HepG2 (cell line): ENCODE measurements at regions not wholly inside any gene's neighbourhood (a gene's known extent, or its start where the extent isn't known, plus 50 kb on each side); places are given as distances from the start of the nearest gene placed in this dataset.

Experiments used
- ATAC-seq: fragments of 200-7000 bp; cut with Tn5 transposase; 3 replicates; pipeline ENCODE4 v1.9.1; 2020; ENCODE audit warnings: mild to moderate bottlenecking, moderate library complexity
- BruUV-seq: library from RNA; stranded (reverse); fragments of 400-500 nt; replicated peaks from 2 replicates; lab custom pipeline; 2021; lab: Mats Ljungman, UMichigan
- CTCF ChIA-PET: fragments of 300-600 bp; formaldehyde crosslinking; extraction: SDS; loops from one replicate; lab custom pipeline; 2021; ENCODE audit warnings: low total read pairs, inconsistent platforms, low intra/inter-chr PET ratio; lab: Yijun Ruan, JAX
- POLR2A ChIA-PET: fragments of 350-600 bp; sonication (Branson Sonifier 250); formaldehyde crosslinking; loops from one replicate; lab custom pipeline; 2020; ENCODE audit warnings: antibody characterized with exemption, inconsistent platforms; lab: Yijun Ruan, JAX
- DNase-seq: peaks from one replicate; pipeline ENCODE4 v3.0.0-alpha.2; 2015; ENCODE audit warnings: low spot score
- FAIRE-seq: peaks from 3 replicates; lab custom pipeline; 2011; peaks lifted over from hg19 to GRCh38; lab: Jason Lieb, UNC
- H2AFZ ChIP-seq: one replicate; pipeline ENCODE4 v1.6.1; 2011; ENCODE audit warnings: low read length, inconsistent platforms
- H3K27ac ChIP-seq: fragments of 300-600 bp; 3 replicates; pipeline ENCODE4 v1.8.0; 2011; ENCODE audit warnings: mixed run types, mild to moderate bottlenecking, mixed read lengths, low read length, inconsistent platforms; ENCODE audit not compliant: insufficient read depth; ENCODE audit errors: extremely low read length
- H3K27me3 ChIP-seq, 2 experiments: fragments of 200-600 bp in 1 of 2; 2 replicates in 1 of 2; 3 replicates in 1 of 2; pipeline versions ENCODE4 v1.6.0 to v1.8.0; 2011; ENCODE audit warnings: low read length in 2 of 2, mild to moderate bottlenecking in 2 of 2, moderate library complexity in 2 of 2, inconsistent platforms in 1 of 2; ENCODE audit not compliant: insufficient read depth in 2 of 2, control insufficient read depth in 1 of 2
- H3K36me3 ChIP-seq, 2 experiments: fragments of 200-600 bp in 1 of 2; replicated peaks in 1 of 2; 2 replicates in 1 of 2; 3 replicates in 1 of 2; pipeline versions ENCODE4 v1.5.1 to v1.8.0; 2011; ENCODE audit warnings: low read length in 2 of 2, inconsistent platforms in 1 of 2; ENCODE audit not compliant: insufficient read depth in 2 of 2, control insufficient read depth in 1 of 2
- H3K4me1 ChIP-seq: 2 replicates; pipeline ENCODE4 v1.5.1; 2012; ENCODE audit warnings: low read length, inconsistent platforms; ENCODE audit not compliant: insufficient read depth
- H3K4me2 ChIP-seq: 2 replicates; pipeline ENCODE4 v1.6.0; 2011; ENCODE audit warnings: low read depth, low read length, inconsistent platforms
- H3K4me3 ChIP-seq, 3 experiments: fragments of 200-600 bp in 1 of 3; sonication (generic), shearing (Covaris generic) in 1 of 3; replicated peaks in 1 of 3; 2 replicates each; pipeline ENCODE4 v1.5.1; 2011 to 2016; ENCODE audit warnings: low read length in 3 of 3, inconsistent platforms in 2 of 3, low read depth in 2 of 3, mild to moderate bottlenecking in 2 of 3, control low read depth in 1 of 3, mixed read lengths in 1 of 3; ENCODE audit not compliant: insufficient read depth in 1 of 3
- H3K79me2 ChIP-seq: one replicate; pipeline ENCODE4 v1.6.1; 2011; ENCODE audit warnings: low read length, inconsistent platforms; ENCODE audit not compliant: insufficient read depth
- H3K9ac ChIP-seq: 2 replicates; pipeline ENCODE4 v1.6.0; 2011; ENCODE audit warnings: mild to moderate bottlenecking, low read depth, low read length, inconsistent platforms; ENCODE audit not compliant: insufficient read depth
- H3K9me3 ChIP-seq: 2 replicates; pipeline ENCODE4 v1.5.1; 2012; ENCODE audit warnings: mild to moderate bottlenecking, low read length
- H4K20me1 ChIP-seq: 2 replicates; pipeline ENCODE4 v1.6.0; 2011; ENCODE audit warnings: inconsistent platforms, mild to moderate bottlenecking, low read length, moderate library complexity; ENCODE audit not compliant: insufficient read depth
- HHEX ChIP-seq: IDR thresholded peaks from 2 replicates; pipeline ENCODE4 v1.6.1; 2016; ENCODE audit warnings: control low read depth
- HNRNPK ChIP-seq: fragments of 200-400 bp; formaldehyde crosslinking; IDR thresholded peaks from 2 replicates; pipeline ENCODE4 v1.6.1; 2018; ENCODE audit warnings: low read length, low read depth, moderate library complexity, mild to moderate bottlenecking; ENCODE audit not compliant: poor library complexity, severe bottlenecking
- HNRNPLL ChIP-seq: fragments of 200-400 bp; formaldehyde crosslinking; IDR thresholded peaks from 2 replicates; pipeline ENCODE4 v1.6.1; 2017; ENCODE audit warnings: mild to moderate bottlenecking, low read depth, low read length; ENCODE audit not compliant: poor library complexity, severe bottlenecking
- MTF2 ChIP-seq: sonication (generic); formaldehyde crosslinking; IDR thresholded peaks from 2 replicates; pipeline ENCODE4 v1.5.0; 2020; ENCODE audit warnings: missing genetic modification reagents, borderline replicate concordance
- POLR2G ChIP-seq: fragments of 200-400 bp; formaldehyde crosslinking; IDR thresholded peaks from 2 replicates; pipeline ENCODE4 v1.6.1; 2018; ENCODE audit warnings: mild to moderate bottlenecking, low read depth, low read length, moderate library complexity
- RARA ChIP-seq: IDR thresholded peaks from 2 replicates; pipeline ENCODE4 v1.6.1; 2016; ENCODE audit warnings: missing genetic modification reagents, missing compliant biosample characterization
- SSRP1 ChIP-seq: IDR thresholded peaks from 2 replicates; pipeline ENCODE4 v1.6.1; 2016; ENCODE audit warnings: control low read depth
- TARDBP ChIP-seq: sonication (generic); formaldehyde crosslinking; IDR thresholded peaks from 2 replicates; pipeline ENCODE4 v1.8.0; 2022; ENCODE audit warnings: mild to moderate bottlenecking, missing genetic modification reagents
- TBX2 ChIP-seq: sonication (generic); formaldehyde crosslinking; IDR thresholded peaks from 2 replicates; pipeline ENCODE4 v1.5.0; 2020; ENCODE audit warnings: missing genetic modification reagents, mild to moderate bottlenecking, borderline replicate concordance
- ZNF225 ChIP-seq: sonication (generic); formaldehyde crosslinking; IDR thresholded peaks from 2 replicates; pipeline ENCODE4 v1.4.0; 2020; ENCODE audit warnings: mild to moderate bottlenecking, missing genetic modification reagents
- ZNF543 ChIP-seq: sonication (generic); formaldehyde crosslinking; IDR thresholded peaks from 2 replicates; pipeline ENCODE4 v1.4.0; 2020; ENCODE audit warnings: mild to moderate bottlenecking, missing genetic modification reagents
- WGBS: methylation state at CpG from one replicate; pipeline ENCODE4 v1.1.6; 2017; ENCODE audit warnings: low lambda C conversion rate; 5-methylcytosine and 5-hydroxymethylcytosine counted together
- in situ Hi-C: cut with HindIII; loops from 2 replicates; pipeline ENCODE4 v1.10.0; 2017; ENCODE audit warnings: low pct_unique_long_range_greater_than_20kb; ENCODE audit not compliant: extremely low pct_ligation_motif_present
- intact Hi-C: fragments of 100-400 bp; cut with micrococcal nuclease; formaldehyde crosslinking; loops from one replicate; pipeline ENCODE4 v1.10.0; 2022; ENCODE audit not compliant: unreplicated experiment
- TF ChIP-seq, protein P1 (sequence below): sonication (generic); formaldehyde crosslinking; IDR thresholded peaks from 2 replicates; pipeline ENCODE4 v1.4.0; 2020; ENCODE audit warnings: missing genetic modification reagents

DNA sequence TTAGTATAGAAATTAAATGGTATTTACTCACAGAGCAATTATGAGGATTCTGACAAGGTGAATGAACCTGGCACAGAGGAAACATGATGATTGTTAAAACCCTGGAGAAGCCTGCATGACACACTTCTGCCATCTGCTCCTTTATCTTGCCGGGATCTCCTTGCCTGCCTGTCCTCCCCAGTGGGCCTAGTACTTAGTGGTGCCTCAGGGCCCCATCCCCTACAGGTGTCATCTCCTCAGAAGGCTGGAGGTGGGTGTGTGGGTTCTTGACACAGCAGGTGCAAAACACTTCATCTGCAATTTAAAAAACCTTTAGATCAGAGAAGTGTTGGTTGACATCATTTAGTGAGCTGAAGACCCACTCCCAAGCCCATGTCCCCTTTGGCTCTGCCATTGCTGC lies 261.2 kb downstream of the ADRA2A start (continued):
- TF ChIP-seq, protein P1, sequence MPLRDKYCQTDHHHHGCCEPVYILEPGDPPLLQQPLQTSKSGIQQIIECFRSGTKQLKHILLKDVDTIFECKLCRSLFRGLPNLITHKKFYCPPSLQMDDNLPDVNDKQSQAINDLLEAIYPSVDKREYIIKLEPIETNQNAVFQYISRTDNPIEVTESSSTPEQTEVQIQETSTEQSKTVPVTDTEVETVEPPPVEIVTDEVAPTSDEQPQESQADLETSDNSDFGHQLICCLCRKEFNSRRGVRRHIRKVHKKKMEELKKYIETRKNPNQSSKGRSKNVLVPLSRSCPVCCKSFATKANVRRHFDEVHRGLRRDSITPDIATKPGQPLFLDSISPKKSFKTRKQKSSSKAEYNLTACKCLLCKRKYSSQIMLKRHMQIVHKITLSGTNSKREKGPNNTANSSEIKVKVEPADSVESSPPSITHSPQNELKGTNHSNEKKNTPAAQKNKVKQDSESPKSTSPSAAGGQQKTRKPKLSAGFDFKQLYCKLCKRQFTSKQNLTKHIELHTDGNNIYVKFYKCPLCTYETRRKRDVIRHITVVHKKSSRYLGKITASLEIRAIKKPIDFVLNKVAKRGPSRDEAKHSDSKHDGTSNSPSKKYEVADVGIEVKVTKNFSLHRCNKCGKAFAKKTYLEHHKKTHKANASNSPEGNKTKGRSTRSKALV (CRISPR knock-in tag), result no peak
- TF ChIP-seq TBX2, result no peak

DNA sequence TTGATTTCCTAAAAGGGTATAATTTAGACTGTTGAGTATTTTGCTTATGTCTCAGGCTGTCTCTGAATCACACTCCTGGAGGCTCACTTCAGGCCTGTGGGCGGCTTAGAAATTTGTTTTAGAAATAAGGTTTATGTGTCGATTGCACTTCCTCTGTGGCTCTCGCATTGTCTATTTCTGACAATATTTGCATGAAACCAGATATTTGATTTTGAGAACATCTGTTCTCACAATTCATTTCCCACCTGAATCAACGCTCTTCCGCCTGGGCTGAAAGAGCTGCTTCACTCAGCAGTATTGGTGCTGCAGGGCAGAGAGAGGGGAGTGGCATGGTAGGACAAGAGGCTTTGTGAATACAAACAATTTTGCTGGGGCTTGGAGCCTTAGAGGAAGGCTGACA lies 262.0 kb downstream of the ADRA2A start:
- FAIRE-seq (no peak), ATAC-seq (no peak), DNase-seq (no peak)
- Histone ChIP-seq H3K4me1 (no peaks in the 10 kb centered on the region), H3K27ac (no peak overlapping the region), H2AFZ (no peak overlapping the region), H3K9ac (no peak overlapping the region), H3K27me3 (no peaks in the 10 kb centered on the region), H3K36me3 (no peaks in the 10 kb centered on the region), H3K4me2 (no peak overlapping the region), H3K79me2 (no peaks in the 10 kb centered on the region), H4K20me1 (no peaks in the 10 kb centered on the region), H3K4me3 (no peak overlapping the region), H3K9me3 (peaks cover 16% of the 10 kb centered on the region; the same call in 1 of the 2 replicates)
- ChIA-PET CTCF (no interaction called here), POLR2A (no interaction called here)
- TF ChIP-seq ZNF543, result no peak
- TF ChIP-seq RARA (CRISPR knock-in tag), result no peak
- TF ChIP-seq POLR2G, result no peak
- TF ChIP-seq MTF2 (CRISPR knock-in tag), result no peak
- no peak for TF ChIP-seq HHEX (CRISPR knock-in tag)
- no peak for TF ChIP-seq HNRNPLL
- no peak for TF ChIP-seq HNRNPK
- TF ChIP-seq SSRP1 (CRISPR knock-in tag), result no peak
- TF ChIP-seq TARDBP, result no peak
- TF ChIP-seq ZNF225, result no peak
- in situ Hi-C loops, result no loop called here
- intact Hi-C loops, result no loop called here
- no TSS peak for BruUV-seq
- WGBS, result 2% methylated on average over 5 of the region's 5 CpGs
